Naive thymus-derived CD8-positive, alpha-beta T cell (primary cell): ENCODE measurements at regions not wholly inside any gene's neighbourhood (a gene's known extent, or its start where the extent isn't known, plus 50 kb on each side); places are given as distances from the start of the nearest gene placed in this dataset.
A peak's percentile ranks its signal among the peaks of the same experiment; 100 is the strongest.
"Not testable (repeated sequence)": the region's sequence is repeated elsewhere in the genome, so short reads cannot be mapped to it uniquely, and the experiment has no call there.

Experiments used
- ATAC-seq, 2 donors: fragments of 150-1000 bp; cut with Tn5 transposase in 1 of 2; sonication (Bioruptor Pico), chemical (Tn5 transposase) in 1 of 2; 1 replicate in 1 of 2; 2 replicates in 1 of 2; pipeline ENCODE4 v1.10.0; 2021; ENCODE audit warnings: mild to moderate bottlenecking in 2 of 2, moderate library complexity in 2 of 2
- POLR2A ChIA-PET: fragments of 350-600 bp; sonication (Branson Sonifier 250); formaldehyde crosslinking; loops from one replicate; lab custom pipeline; 2021; ENCODE audit warnings: antibody characterized with exemption; lab: Charles Lee
- DNase-seq, 10 donors: peaks; one replicate each; pipeline versions ENCODE4 v3.0.0 to v3.0.0-alpha.2; 2020 to 2022
- H3K27ac Mint-ChIP-seq, 10 donors: one replicate each; pipeline ENCODE4 v1.8.0; 2020 to 2022; ENCODE audit warnings: mild to moderate bottlenecking in 10 of 10, mixed read lengths in 10 of 10, moderate library complexity in 4 of 10, inconsistent platforms in 1 of 10
- H3K27me3 Mint-ChIP-seq, 5 donors: one replicate each; pipeline ENCODE4 v1.8.0; 2021 to 2022; ENCODE audit warnings: mixed read lengths in 5 of 5
- H3K36me3 Mint-ChIP-seq, 3 donors: one replicate each; pipeline ENCODE4 v1.8.0; 2020 to 2022; ENCODE audit warnings: mixed read lengths in 3 of 3, mild to moderate bottlenecking in 2 of 3, inconsistent platforms in 1 of 3
- H3K4me1 Mint-ChIP-seq, 4 donors: one replicate each; pipeline ENCODE4 v1.8.0; 2021 to 2022; ENCODE audit warnings: mixed read lengths in 4 of 4
- H3K4me3 Mint-ChIP-seq, 10 donors: one replicate each; pipeline ENCODE4 v1.8.0; 2020 to 2022; ENCODE audit warnings: mild to moderate bottlenecking in 10 of 10, mixed read lengths in 10 of 10, moderate library complexity in 6 of 10, inconsistent platforms in 1 of 10
- H3K9me3 Mint-ChIP-seq, 9 donors: one replicate each; pipeline ENCODE4 v1.8.0; 2020 to 2022; ENCODE audit warnings: mixed read lengths in 9 of 9, mild to moderate bottlenecking in 3 of 9, inconsistent platforms in 1 of 9, moderate library complexity in 1 of 9

DNA sequence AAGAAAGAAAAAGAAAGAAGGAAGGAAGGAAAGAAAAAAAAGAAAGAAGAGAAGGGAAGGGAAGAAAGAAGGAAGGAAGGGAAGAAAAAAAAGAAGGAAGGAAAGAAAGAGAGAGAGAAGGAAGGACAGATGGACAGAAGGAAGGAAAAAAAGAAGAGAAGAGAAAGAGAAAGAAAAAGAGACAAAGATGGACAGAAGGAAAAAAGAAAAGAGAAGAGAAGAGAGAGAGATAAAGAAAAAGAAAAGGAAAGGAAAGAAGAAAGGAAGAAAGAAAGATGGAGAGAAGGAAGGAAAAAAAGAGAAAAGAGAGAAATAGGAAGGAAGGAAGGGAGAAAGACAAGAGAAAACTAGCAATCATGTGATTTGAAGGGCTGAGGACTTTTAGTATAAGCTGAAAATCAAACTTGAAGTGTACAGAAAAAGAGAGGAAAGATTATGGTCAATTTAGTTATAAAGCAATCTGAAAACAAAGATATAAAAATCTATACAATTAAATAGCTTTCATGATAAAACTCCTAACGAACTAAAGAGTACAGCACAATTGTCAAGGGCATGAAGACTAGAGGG, 115.3 kb downstream of the LTN1 start:
- Mint-ChIP-seq H3K4me3 (no peak overlapping the region), H3K4me1 (peaks cover 2 to 9% (median 6%) of the 10 kb centered on the region in 4 donors), H3K9me3 (peaks cover 0 to 1% (median 0%) of the 10 kb centered on the region in 9 donors), H3K36me3 (peaks cover 14 to 78% (median 48%) of the 10 kb centered on the region in 3 donors), H3K27me3 (no peaks in the 10 kb centered on the region), H3K27ac (peak overlapping the region in 4 of 10 donors; percentile 44 to 74 (median 62))
- DNase-seq (no peak), ATAC-seq (no peak)
- POLR2A ChIA-PET = no interaction called here

DNA sequence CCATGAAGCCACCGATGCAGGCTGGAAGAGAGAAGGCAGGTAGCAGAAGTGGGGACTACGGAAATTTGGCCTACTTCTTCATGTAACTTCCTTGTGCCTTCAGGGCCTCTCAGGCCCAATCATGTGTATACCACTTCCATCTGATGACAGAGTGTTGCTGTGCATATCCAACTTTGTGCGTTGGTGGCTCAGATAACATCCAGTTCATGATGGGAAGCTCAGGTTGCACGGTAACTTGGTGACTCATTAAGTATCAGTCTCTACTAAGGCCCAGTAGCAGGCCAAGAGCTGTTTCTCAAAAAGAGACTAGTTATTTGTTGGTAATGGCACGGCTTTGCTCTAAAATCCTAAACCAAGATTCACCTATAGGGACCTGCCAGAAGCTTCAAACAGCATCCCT, 117.6 kb downstream of the LTN1 start:
- peaks cover 2 to 13% (median 6%) of the 10 kb centered on the region in 4 donors for H3K4me1 Mint-ChIP-seq
- H3K27me3 Mint-ChIP-seq = no peaks in the 10 kb centered on the region
- DNase-seq = no peak
- no peaks in the 10 kb centered on the region for H3K9me3 Mint-ChIP-seq
- H3K4me3 Mint-ChIP-seq = no peak overlapping the region
- H3K36me3 Mint-ChIP-seq = peaks cover 20 to 79% (median 43%) of the 10 kb centered on the region in 3 donors
- POLR2A ChIA-PET = no interaction called here
- H3K27ac Mint-ChIP-seq = peak overlapping the region in 2 of 10 donors; percentile 25 to 31
- no peak for ATAC-seq

DNA sequence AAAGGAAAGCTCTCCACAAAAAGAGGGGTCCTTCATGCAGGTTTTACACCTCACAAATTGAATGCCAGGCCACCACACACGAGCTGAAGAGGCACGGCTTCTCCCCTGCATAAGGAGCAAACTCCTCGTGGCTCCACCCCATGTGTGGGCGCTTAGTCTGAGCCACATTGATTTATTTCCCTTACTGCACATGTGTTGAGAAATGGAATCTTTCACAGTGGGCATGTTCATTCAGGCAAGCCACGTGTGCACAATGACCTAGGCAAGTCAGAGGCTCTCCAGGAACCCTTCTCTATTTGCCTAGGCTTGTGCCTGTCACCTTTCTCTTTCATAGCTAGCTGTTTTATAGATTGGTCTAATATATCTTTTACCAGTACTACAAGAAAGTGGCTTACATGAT, 120.5 kb downstream of the LTN1 start:
- no peaks in the 10 kb centered on the region for H3K9me3 Mint-ChIP-seq
- POLR2A ChIA-PET = no interaction called here

DNA sequence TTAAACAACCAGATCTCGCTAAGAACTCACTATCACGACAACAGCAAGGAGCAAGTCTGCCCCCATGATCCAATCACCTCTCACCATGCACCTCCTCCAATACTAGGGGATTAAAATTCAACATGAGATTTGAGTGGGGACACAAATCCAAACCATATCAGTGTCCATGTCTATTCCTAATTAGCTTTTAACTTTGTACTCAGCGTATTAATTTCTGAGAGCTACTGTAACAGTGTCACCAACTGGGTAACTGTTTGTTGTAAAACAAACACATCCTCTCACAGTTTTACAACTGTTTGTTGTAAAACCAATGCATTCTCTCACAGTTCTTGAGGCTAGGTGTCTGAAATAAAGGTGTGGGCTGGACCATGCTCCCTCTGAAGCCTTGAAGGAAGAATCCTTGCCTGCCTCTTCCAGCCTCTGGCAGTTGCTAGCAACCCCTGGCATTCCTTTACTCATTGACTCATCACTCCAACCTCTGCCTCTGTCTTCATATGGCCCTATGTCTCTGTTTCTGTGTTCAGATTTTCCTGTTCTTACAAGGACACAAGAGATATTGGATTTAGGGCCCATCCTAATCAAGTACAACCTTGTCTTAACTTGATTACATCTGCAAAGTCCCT, 121.2 kb downstream of the LTN1 start:
- no peaks in the 10 kb centered on the region for H3K9me3 Mint-ChIP-seq
- no peak overlapping the region for H3K4me3 Mint-ChIP-seq
- no peak for ATAC-seq
- no peaks in the 10 kb centered on the region for H3K27me3 Mint-ChIP-seq
- H3K4me1 Mint-ChIP-seq = peaks cover 0 to 5% (median under 1%) of the 10 kb centered on the region in 4 donors
- peak overlapping the region in 3 of 10 donors; percentile 5 to 34 (median 26) for H3K27ac Mint-ChIP-seq
- no peak for DNase-seq
- peaks cover 31 to 77% (median 55%) of the 10 kb centered on the region in 3 donors for H3K36me3 Mint-ChIP-seq
- POLR2A ChIA-PET = no interaction called here

More for the DNA sequence above, 120.5 kb downstream of the LTN1 start:
- Mint-ChIP-seq H3K36me3 (peaks cover 31 to 82% (median 54%) of the 10 kb centered on the region in 3 donors), H3K27me3 (no peaks in the 10 kb centered on the region), H3K4me1 (peaks cover 0 to 8% (median 3%) of the 10 kb centered on the region in 4 donors), H3K27ac (no peak overlapping the region), H3K4me3 (no peak overlapping the region)
- ATAC-seq (no peak), DNase-seq (no peak)

DNA sequence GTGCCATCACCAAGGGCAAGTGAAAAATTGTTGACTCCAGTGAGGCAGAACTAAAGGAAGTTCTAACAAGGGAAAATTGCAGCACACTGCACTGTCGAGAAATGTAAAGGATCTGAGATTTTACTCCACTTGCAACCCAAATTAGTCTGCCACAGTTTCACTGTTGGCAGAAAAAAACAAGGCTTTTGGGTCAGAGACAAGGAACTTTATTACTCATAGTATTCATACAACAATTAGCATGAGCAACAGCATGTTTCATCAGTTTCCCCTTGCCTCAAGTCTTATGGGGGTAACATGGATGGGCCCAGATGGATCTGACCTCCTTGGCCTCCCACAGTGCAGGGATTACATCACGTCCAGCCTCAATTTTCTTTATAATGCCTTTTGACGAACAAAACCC, 125.3 kb downstream of the LTN1 start:
- ATAC-seq = no peak
- no peak for DNase-seq
- no peaks in the 10 kb centered on the region for H3K27me3 Mint-ChIP-seq
- H3K36me3 Mint-ChIP-seq = peaks cover 24 to 60% (median 40%) of the 10 kb centered on the region in 3 donors
- no peak overlapping the region for H3K4me3 Mint-ChIP-seq
- no peaks in the 10 kb centered on the region for H3K9me3 Mint-ChIP-seq
- H3K27ac Mint-ChIP-seq = no peak overlapping the region
- POLR2A ChIA-PET = no interaction called here
- peaks cover 0 to 6% (median 2%) of the 10 kb centered on the region in 4 donors for H3K4me1 Mint-ChIP-seq

DNA sequence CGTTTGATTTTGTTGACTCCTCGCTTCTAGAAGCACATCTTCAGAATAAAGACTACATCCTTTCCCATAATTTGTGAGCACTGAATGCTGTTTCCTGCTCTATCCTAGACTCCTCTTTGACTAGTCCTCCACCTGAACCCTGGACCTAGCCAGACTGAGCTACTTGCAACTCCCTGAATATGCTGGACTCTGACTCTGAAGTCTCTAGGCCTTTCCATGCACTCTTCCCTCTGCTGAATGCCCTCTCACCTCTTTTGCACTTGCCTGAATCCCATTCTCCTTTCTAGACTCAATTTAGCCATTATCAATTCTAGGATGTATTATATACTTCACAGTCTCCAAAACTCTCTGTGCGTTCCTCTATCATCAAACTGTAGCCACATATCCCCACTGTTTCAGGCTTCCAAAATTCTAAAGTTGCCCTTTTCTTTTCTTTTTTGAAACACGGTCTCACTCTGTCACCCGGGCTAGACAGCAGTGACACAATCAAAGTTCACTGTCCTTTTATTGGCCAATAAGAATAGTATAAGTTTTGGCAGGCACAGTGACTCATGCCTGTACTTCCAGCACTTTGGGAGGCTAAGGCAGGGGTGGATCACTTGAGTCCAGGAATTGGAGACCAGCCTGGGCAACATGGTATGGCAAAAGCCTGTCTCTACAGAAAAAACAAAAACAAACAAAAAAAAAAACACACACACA, 127.0 kb downstream of the LTN1 start:
- DNase-seq = no peak
- Mint-ChIP-seq H3K4me3 (no peak overlapping the region), H3K27ac (no peak overlapping the region), H3K4me1 (peaks cover 0 to 6% (median 0%) of the 10 kb centered on the region in 4 donors), H3K36me3 (peaks cover 22 to 53% (median 46%) of the 10 kb centered on the region in 3 donors), H3K27me3 (no peaks in the 10 kb centered on the region), H3K9me3 (no peaks in the 10 kb centered on the region)
- POLR2A ChIA-PET = no interaction called here
- ATAC-seq = no peak

DNA sequence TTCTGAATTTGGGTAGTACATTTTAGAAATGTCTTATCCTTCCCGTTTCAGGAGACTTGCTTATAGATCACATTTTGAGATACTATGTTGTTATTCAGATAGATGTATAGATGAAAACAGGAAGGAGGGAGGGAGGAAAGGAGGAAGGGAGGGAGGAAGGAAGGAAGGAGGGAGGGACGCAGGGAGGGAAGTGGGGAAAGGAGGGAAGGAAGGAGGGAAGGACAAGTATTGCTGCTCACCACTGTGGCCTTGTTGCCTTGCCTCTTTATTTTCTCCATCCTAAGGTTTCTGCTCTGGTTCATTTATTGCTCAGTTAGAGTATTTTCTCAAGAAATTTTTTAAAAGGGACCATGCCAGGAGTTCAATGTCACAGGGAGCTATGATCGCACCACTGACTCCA, 134.3 kb downstream of the LTN1 start:
- peaks cover 0 to 11% (median 6%) of the 10 kb centered on the region in 4 donors for H3K4me1 Mint-ChIP-seq
- POLR2A ChIA-PET = no interaction called here
- H3K9me3 Mint-ChIP-seq = no peaks in the 10 kb centered on the region
- no peak overlapping the region for H3K4me3 Mint-ChIP-seq
- peak overlapping the region in 1 of 10 donors; percentile 54 for H3K27ac Mint-ChIP-seq
- no peaks in the 10 kb centered on the region for H3K27me3 Mint-ChIP-seq
- DNase-seq (no peak), ATAC-seq (no peak)
- H3K36me3 Mint-ChIP-seq = peaks cover 23 to 48% (median 30%) of the 10 kb centered on the region in 3 donors

DNA sequence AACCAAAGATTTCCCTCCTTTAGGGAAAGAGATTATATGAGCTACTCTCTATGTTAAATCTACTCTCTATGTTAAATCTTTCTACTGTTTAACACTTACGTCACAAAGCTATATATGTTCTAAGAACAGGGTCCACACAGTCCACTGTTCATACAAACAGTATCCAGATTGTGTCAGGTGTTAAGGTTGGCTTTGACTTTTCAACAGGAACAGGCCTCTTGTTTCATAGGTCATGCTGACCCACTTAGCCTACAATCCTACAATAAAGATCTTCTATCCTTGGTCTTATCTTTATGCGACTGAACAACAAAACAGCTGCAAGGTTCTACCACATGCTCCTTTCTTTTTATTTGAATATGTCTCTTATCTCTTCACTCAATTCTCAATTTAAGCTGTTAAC, 134.9 kb downstream of the LTN1 start:
- POLR2A ChIA-PET = no interaction called here
- Mint-ChIP-seq H3K27ac (peak overlapping the region in 1 of 10 donors; percentile 54), H3K4me3 (no peak overlapping the region), H3K9me3 (no peaks in the 10 kb centered on the region), H3K36me3 (peaks cover 19 to 50% (median 29%) of the 10 kb centered on the region in 3 donors), H3K4me1 (peaks cover 0 to 11% (median 6%) of the 10 kb centered on the region in 4 donors), H3K27me3 (no peaks in the 10 kb centered on the region)
- ATAC-seq = no peak
- no peak for DNase-seq

DNA sequence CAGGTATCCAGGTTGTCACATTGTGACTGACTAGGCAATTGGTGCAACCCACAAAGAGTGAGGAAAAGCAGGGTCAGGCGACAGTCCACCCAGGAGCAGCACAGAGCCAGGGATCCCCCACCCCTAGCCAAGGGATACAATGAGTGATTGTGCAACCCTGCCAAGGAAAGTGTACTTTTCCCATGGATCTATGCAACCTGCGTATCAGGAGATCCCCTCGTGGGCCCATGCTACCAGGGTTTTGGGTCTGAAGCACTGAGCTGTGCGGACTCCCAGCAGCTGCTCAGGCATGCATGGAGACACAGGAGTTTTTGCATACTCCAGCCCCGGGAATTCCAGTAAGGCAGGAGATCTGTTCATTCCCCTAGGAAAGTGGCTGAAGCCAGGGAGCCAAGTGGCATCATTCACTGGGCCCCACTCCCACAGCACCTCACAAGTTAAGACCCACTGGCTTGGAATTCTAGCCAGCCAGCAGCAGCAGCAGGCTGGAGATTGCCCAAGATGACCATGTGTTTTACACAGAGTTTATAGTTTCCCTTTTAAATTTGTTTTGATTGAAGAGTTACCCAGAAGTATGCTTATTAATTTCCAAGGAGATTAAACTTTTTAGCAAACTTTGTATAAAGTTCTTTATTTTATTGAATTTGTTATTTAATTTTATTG, 136.0 kb downstream of the LTN1 start:
- Mint-ChIP-seq H3K36me3 (peaks cover 13 to 47% (median 22%) of the 10 kb centered on the region in 3 donors), H3K9me3 (no peaks in the 10 kb centered on the region), H3K4me1 (peaks cover 0 to 11% (median 6%) of the 10 kb centered on the region in 4 donors), H3K27me3 (no peaks in the 10 kb centered on the region), H3K4me3 (no peak overlapping the region), H3K27ac (no peak overlapping the region)
- DNase-seq (no peak), ATAC-seq (no peak)
- POLR2A ChIA-PET = no interaction called here

DNA sequence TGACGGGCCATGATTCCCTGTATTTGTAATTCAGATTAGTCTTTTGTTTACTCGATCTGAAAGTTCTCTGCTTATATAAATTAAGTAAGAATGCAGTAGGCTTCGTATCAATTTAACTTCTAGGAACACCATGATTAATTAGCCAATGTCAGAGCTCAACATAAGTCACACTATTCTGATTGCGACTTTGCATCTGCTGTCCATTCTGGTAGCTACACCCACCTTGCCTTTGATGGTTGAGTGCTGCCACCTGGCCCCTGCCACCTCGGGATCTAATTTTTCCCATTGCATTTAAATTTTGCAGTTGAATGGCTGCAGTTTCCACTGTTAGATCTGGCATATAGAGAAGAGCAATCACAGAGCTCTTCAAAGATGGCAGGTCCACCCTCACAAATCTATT, 140.0 kb downstream of the LTN1 start:
- no peak for ATAC-seq
- Mint-ChIP-seq H3K27me3 (no peaks in the 10 kb centered on the region), H3K4me3 (no peak overlapping the region), H3K27ac (no peak overlapping the region), H3K36me3 (peaks cover 11 to 31% (median 18%) of the 10 kb centered on the region in 3 donors), H3K9me3 (no peaks in the 10 kb centered on the region), H3K4me1 (peaks cover 5 to 21% (median 6%) of the 10 kb centered on the region in 4 donors)
- POLR2A ChIA-PET = no interaction called here
- DNase-seq = no peak

DNA sequence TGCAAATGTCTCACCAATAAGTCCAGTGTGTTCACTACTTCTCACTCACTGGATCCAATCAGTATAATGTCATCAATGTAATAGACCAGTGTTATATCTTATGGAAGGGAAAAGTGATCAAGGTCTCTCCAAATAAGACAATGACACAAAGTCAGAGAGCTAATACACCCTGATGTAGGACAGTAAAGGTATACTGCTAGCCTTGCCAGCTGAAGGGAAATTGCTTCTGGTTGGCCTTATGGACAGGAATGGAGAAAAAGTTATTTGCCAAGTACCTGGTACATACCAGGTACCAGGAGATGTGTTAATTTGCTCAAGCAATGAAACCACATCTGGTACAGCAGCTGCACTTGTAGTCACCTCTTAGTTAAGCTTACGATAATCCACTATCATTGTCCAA, 141.0 kb downstream of the LTN1 start:
- peaks cover 11 to 34% (median 18%) of the 10 kb centered on the region in 3 donors for H3K36me3 Mint-ChIP-seq
- DNase-seq = no peak
- H3K27ac Mint-ChIP-seq = no peak overlapping the region
- H3K27me3 Mint-ChIP-seq = no peaks in the 10 kb centered on the region
- H3K4me3 Mint-ChIP-seq = no peak overlapping the region
- ATAC-seq = no peak
- no peaks in the 10 kb centered on the region for H3K9me3 Mint-ChIP-seq
- H3K4me1 Mint-ChIP-seq = peaks cover 5 to 21% (median 6%) of the 10 kb centered on the region in 4 donors
- POLR2A ChIA-PET = no interaction called here

DNA sequence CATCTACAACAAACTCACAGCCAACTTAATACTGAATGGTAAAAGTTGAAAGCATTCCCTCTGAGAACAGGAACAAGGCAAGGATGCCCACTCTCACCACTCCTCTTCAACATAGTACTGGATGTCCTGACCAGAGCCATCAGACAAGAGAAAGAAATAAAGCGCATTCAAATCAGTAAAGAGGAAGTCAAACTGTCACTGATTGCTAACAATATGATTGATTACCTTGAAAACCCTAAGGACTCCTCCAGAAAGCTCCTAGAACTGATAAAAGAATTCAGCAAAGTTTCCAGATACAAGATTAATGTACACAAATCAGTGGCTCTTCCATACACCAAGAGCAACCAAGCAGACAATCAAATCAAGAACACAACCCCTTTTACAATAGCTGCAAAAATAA, 153.4 kb downstream of the LTN1 start:
- ATAC-seq, H3K9me3 Mint-ChIP-seq, POLR2A ChIA-PET, H3K27me3 Mint-ChIP-seq, DNase-seq: not testable (repeated sequence)
- Mint-ChIP-seq H3K4me1 (peaks cover 29 to 53% (median 48%) of the 10 kb centered on the region in 4 donors), H3K27ac (peak overlapping the region in 3 of 10 donors; percentile 9 to 77 (median 32)), H3K4me3 (peak overlapping the region in 1 of 10 donors; percentile 12), H3K36me3 (peaks cover 0 to 11% (median 4%) of the 10 kb centered on the region in 3 donors)
